ENCODE measurements at regions not wholly inside any gene's neighbourhood (a gene's known extent, or its start where the extent isn't known, plus 50 kb on each side); places are given as distances from the start of the nearest gene placed in this dataset.

DNA sequence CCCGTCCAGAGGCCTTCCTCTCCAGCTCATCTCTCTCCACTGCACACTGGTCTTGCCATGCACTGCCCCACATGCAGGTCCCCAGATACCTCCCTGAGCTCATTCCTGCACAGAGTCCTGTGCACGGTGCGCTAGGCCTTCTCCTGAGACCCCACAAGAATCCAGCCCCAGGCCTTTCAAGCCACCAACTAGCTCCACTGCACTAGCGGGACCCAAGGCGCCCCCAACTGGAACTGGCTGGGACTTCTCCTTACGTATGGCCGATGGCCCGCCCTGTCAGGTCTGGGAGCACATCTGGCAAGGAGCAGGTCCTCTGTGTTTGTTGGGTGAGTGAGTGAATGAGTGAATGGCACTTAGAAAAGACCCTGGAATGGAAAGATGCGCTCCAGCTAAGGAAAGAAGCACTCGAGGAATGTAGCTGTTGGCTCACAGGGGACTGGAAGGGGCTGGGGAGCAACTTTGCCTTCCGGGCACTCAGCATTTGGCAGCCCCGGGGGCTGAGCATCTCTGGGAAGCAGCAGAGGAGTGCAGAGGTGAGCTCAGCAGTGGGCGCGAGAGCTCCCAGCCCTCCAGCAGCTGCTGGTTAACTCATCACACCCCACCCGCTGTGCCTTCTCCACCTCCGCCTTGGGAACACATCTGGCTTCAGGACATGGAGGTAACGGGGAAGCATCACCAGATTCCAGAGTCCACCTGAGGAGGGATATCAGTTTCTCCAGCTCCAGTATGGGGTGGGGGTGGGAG is 223.1 kb downstream of the GLI2 start:
- DNase-seq = peak; percentile 51

DNA sequence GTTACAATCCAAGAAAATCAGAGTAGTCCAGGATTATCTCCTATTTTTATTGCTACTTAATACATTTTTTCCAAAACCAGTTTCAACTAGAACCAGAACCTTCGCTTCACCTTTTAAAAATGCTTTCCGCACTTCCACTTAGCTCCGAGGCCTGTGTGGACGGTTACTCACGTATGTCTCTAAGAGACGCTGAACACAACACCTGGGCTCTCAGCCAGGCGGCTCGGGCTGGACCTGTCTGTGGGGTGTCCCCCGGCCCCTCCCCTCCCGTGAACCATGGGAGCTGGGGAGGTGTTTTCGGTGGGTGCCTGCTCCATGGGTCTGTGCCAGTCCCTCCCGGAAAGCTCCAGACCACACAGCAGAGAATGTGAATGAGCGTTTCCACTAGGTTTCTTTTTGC is 223.8 kb downstream of the GLI2 start:
- no peak for DNase-seq

DNA sequence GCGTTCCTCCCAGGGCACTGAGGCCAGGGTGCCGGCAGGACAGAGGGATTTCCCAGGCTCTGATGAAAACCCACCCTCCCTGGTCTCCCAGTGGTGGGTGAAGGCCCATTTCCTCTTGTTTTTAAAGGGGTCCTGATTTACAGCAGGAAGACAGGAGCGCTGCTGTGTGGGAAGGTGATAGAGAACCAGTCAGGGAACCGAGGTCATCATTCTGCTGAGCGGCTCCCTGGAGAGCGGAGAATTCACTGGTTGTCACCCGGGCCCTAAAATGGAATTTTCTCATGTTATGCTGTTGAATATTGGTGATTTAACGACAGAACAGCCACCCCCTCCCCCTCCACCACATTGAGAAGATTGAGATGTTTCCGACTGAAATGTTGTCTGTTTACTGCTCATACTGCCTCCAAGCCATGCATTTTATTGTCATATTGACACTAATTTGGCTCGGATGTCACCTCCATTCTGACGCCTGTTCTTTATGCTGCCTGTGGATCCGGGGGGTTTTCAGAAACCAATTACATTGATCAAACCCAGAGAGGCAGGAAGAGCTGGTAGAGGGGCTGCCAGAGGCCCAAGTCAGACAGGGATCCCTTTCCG is 225.2 kb downstream of the GLI2 start:
- no peak for DNase-seq

DNA sequence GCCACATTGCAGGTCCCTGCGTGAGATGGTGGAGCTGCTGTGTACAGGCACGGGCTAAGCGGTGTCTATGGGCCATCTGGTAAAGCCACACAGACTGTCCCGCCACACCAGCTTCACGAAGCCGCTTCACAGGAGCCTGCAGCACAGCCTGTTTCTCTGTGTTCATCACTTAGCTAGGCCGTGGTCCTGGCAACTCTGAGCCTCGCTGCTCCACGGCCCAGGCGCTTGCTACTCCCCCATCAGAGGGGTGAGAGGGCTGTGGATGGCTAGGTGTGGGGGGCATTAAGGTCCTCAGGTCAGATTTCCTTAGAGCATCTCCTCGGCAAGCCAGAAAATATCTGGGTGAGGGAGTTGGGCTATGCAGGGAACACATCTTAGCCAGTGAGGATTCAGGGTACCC is 225.7 kb downstream of the GLI2 start:
- no peak for DNase-seq

DNA sequence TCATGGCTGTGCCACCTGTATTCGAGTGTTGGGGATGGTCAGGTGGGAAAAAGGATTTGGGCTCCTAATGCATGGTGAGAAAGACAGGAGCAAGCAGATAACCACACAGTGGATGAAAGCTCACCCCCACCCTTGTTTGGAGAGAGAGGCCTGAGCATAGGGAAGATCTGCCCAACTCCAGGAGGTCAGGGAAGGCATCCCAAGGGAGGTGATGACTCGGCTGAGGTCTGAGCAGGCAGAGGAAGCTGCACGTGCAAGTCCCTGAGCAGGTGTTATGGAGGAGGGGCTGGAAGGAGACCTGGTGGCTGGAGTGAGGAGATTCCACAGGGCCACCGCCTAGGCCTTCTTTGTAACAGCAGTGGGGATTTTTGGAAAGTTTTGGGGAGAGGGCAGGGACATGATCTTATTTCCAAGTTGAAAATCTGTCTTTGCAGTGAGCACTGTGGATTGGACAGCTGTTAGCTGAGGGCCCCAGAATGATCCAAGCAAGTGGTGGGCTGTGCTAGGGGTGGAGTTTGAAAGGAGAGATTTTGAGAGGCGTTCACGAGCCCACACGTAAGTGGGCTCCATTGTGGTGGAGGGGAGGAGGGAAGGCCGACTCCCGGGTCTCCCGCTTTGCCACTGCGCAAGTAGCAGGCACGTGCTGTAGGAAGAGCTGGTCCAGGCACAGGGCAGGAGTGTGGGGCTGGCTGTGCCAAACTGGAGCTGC is 228.5 kb downstream of the GLI2 start:
- no peak for DNase-seq

DNA sequence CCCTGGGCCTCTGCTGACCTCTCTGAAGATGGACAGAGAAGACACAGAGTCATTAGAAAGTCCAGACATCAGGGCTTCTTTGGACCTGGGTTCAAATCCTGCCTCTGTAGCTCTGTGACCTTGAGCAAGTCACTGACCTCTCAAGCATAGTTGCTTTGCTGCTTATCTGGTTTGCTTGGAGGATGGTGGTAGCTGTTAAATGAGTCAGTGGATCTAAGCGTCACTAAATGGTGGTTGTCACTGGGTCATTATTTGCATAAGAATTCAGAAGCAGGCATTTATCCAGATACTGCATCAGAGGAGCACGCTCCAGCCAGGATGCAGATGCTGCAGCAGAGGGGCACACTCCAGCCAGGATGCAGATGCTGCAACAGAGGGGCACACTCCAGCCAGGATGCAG is 229.2 kb downstream of the GLI2 start:
- DNase-seq = no peak

DNA sequence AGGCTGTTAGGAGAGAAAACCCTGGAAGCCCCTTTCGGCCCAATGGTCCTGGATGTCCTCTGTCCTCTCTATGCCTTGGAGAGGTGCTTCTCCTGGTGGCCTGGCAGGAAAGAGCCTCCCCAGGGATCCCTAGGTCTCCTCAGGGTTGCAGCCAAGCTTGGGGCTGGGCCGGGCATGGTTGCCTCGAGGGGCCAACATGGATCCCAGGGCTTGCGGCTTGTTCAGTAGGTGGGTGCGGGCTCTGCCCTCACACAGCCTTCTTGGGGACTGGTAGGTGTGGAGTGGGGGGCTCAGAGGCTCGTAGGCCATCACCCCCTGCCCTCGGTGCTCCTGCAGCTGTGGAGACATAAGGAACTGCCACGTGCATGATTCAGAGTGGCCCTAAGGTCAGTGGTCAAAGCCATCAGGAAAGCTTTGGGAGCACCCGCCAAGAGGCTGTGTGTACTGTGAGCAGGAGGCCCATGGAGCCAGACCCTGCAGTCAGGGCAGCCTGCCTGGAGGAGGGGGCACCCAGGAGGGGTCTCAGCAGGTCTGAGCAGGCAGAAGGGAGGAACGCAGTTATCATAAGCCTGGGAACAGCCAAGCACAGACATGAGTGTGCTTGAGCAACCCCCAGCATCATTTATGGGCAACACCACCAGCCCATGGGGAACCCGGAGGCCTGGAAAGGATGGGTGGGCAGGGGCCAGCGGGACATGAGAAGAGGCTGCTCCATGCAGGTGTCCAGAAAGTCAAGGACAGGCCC is 231.0 kb downstream of the GLI2 start:
- no peak for DNase-seq

DNA sequence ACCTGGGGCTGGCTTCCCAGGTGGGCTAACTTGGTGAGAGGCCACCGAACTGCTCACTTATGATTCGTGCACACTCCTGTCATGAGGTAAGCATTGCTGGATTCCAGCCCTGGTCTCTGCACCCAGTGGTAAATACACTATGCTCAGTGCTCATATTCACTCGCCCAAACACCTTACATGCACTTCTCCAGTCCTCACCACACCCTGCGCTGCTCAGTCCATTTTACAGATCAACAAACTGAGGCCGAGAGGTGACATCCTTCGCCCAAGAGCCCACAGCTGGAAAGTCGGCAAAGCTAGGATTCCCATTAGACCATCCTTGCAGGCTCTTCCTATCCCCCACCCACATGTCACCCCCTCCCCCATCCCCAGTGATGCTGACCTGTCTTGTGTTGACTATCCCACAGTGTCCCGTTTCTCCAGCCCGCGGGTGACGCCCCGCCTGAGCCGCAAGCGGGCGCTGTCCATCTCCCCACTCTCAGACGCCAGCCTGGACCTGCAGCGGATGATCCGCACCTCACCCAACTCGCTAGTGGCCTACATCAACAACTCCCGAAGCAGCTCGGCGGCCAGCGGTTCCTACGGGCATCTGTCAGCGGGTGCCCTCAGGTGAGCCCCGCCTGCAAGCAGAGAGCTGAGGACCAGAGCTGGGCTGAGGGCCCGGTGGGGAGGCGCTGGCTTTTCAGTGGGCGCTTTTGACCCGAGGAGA is 232.8 kb downstream of the GLI2 start:
- DNase-seq = no peak

DNA sequence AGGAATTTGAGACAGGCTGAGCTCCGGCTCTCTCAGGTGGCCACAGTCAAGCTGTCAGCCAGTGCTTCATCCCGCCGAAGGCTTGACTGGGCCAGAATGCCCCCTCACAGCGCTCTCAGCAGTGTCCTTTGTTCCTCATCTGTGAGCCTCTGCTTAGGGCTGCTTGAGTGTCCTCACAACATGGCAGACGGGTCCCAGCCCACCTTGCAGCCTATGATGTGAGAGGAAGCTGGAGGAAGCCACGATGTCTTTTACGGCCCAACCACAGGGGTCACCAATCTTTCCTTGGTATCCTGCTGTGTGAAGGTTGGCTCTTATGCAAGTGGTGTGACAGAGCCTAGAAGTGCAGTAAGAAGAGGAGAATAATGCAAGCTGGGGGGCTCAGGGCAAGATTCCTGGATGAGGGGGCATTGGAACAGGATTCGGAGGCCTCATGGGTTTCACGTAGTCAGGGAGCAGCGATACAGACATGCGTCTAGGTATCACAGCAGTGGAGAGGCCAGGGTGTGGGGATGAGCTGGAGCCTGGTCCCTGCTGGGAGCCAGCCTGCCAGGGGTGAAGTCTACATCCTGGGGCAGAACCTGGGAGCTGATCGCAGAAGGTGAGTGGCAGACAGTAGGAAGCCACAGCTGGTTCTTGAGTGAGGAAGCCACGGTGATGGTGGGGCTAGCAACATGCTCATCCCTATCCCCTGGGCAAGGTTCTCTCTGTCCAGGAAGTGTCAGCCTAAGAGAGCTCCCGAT is 234.1 kb downstream of the GLI2 start:
- DNase-seq = no peak

DNA sequence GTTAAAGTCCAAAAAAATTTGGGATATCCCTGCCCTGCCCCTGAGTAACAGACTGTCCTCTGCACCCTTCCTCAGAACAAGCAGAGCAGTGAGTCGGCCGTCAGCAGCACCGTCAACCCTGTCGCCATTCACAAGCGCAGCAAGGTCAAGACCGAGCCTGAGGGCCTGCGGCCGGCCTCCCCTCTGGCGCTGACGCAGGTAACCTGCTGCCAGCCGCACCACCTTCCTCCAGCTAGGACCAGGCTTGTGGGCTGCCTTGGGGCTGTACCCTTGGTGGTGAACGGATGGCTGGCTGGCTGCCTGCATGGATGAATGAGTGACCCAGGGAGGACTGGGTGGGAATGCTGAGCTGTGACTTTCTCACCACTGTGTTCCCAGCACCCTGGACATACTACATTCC is 236.2 kb downstream of the GLI2 start:
- no peak for DNase-seq

DNA sequence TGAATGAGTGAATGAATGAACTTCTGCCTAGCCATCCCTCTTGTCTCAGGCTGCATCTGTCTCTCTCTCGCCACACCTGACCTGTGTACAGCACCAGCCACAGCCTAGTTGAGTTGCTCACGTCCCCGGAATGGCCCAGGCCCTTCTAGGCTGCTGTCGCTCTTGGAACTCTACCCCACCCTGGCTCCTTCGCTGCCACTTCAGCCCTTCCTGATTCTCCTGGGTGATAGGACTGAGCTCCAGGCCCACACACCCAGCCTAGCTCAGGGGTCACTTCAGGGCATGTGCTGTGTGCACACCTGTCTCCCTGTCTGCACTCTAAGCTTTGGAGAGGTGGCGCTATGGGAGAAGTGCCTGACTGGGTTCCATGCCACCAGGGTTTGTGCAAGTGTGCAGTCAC is 236.6 kb downstream of the GLI2 start:
- no peak for DNase-seq

DNA sequence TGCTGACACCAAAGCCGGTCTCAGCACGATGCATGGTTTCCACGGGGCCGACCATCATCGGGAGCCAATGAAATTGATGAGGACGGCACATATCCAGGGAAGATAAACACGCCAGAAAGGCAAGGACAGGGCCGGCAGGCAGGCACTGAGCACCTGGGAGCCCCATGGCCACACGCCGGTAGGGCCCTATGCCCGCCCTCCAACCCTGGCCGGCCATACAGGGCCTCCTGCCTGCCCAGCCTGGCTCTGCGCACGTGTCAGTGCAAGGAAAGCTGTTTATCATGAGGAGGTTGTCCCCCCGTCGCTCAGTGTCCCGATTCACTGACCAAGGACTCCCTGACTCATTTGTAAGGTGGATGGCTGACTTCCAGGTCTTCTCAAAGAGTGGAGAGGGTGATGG is 237.5 kb downstream of the GLI2 start:
- no peak for DNase-seq

DNA sequence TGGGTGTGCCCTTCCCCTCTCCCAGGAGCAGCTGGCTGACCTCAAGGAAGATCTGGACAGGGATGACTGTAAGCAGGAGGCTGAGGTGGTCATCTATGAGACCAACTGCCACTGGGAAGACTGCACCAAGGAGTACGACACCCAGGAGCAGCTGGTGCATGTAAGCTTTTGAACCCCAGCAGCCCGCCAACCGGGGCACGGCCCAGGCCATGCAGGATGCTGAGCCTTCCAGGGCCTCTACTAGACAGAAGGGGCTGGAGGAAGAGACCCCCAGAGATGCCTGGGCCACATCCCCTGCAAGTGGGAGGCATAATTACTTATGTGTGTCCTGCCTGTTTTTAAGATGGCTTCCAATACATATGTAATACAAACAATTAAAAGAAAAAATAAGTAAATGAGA is 239.3 kb downstream of the GLI2 start:
- no peak for DNase-seq

DNA sequence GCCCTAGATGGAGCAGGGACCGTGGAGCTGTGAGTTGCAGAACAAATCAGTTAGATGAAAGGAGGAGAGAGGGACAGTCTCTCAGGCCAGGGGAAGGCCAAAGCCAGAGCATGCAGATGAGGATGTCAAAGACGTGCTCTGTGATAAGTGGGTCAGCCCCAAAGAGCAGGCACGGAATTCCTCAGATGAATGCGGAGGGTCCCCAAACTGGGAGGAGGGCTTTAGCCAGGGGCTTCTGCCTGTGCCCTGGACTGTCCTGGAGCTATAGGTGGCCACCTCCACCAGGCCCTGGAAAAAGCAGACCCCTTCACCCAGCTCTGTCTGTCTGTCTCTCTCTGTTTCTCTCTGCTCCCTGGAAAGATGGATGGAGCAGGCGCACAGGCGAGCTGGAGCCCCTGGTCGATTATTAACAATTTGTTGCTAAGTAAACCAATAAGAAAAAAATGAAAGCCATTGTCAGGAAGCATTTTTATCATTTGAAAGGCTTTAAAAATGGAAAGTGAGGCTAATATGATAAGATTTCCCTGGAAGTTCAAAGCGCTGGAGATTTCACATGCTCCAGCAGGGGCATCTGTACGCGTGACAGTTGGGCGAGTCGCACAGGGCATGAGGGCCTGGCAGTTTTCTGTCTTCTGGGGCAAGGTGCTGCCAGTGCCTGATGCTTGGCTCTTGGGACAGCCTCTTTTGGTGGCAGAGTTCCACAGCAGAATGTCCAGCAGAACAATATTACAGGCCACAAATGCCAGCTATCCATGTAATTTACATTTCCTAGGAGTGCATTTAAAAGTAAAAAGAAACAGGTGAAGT is 241.0 kb downstream of the GLI2 start:
- no peak for DNase-seq

DNA sequence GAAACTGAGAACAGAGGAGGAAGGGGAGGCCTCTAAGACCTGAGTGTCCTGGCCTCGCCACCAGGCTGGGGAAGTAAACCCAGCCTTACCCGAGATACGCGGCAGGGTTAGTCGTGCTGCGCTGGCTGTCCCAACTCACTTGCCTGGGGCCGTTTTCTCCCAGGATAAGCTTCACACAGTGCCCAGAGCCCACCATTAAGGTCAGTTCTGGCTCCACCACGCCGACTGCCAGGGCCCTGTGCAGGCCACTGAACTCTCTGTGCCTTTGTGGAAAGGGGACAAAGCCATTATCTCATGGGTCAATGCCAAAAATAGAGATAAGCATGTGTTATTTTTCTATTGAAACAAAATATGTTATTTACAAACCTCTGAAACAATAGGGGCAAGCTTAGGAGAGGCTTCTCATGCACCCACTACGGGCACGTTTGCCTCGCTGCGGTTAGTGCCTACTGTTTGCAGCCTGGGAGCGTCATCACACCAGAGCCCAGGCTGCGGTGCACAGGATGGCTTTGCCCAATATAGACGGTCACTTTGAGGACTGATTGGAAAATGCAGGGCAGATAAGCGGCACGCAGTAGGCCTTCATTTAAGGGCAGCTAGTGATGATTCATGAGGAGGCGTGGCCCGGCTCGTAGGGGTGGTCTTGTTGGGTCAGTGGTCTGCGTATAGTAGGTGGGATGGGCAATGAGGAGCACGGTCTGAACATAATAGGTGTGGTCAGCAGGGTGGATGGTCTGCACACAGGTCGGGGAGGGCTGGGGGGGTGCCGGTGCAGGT is 242.1 kb downstream of the GLI2 start:
- no peak for DNase-seq

DNA sequence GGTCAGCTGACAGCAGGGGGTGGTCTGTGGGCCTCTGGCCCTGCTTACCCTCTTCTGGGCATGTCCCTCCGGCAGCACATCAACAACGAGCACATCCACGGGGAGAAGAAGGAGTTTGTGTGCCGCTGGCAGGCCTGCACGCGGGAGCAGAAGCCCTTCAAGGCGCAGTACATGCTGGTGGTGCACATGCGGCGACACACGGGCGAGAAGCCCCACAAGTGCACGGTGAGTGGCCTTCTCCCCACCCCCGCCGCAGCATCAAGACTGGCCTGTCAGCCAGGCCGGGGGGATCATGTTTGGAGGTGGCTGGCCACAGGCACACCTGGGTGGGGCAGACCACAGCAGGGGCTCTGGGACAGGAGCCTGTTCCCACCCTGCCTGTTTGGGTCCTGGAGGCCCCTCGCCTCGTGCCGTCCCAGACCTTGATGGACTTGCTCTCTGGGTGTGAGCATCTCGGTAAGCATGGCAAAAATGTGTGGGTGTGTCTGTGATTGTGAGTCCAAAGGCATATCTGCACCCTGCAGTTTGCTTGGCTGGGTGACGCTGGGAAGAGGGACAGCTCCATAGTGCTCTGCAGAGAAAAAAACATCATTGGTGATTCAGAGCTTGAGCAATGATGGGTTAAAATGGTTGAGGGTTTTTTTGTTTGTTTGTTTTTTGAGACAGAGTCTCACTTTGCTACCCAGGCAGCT is 242.8 kb downstream of the GLI2 start:
- no peak for DNase-seq

DNA sequence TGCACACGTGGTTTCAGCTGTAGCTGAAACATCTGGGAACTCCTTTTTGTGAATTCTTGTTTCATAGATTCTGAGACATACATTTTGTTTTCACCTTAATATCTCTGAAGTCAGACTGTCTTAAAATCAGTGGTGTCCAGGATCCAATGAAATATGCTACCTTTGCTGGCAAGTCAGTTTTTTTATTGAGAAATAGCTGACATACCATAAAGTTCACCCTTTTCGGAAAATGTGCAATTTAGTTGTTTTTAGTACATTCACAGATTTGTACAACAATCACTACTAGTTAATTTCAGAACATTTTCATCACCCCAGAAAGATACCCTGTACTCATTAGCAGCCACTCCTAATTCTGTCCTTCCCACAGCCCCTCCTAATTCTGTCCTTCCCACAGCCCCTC is 243.7 kb downstream of the GLI2 start:
- DNase-seq = no peak

DNA sequence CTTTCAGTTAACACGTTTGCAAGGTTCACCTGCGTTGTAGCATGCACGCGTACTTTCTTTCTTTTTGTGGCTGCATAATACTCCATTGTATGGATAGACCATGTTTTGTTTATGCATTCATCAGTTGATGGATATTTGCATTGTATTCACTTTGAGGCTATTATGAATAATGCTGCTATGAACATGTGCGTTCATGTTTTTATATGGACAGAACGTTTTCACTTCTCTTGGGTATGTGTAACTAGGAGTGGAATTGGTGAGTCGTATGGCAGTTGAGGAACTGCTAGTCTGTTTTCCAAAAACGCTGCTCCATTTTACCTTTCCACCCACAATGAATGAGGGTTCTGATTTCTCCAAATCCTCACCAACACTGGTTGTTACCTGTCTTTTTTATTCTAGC is 244.3 kb downstream of the GLI2 start:
- no peak for DNase-seq

DNA sequence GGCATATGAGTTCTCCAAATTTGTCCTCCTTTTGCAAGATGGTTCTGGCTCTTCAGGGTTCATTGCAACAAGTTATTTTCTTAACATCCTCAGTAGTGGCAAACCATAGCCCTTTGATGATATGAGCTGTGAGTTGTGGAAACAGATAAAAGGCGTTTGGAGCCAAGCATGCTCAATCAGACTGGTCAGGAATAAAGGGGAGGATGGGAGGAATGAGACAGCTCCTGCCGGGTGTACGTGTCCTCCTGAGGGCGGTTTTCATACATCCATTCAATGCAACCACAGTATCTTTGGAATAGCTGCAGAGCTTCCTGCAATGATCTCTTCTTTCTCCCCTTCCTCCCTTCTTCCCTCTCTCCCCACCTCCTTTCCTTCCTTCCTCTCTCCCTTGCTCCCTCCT is 245.8 kb downstream of the GLI2 start:
- no peak for DNase-seq

DNA sequence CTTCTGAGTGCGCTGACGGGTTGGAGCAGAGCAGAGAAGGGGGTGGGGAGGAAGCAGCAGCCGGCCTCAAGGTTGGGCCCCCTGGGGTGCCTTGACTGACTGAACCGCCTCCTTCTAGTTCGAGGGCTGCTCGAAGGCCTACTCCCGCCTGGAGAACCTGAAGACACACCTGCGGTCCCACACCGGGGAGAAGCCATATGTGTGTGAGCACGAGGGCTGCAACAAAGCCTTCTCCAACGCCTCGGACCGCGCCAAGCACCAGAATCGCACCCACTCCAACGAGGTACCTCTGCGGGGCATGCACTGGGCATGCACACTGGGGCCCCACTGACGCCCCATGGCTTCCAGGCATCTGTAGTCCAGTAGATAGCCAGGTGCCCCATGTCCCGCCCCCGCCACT is 246.9 kb downstream of the GLI2 start:
- DNase-seq = no peak
